ENCODE measurements at regions not wholly inside any gene's neighbourhood (a gene's known extent, or its start where the extent isn't known, plus 50 kb on each side); places are given as distances from the start of the nearest gene placed in this dataset.
A peak's percentile ranks its signal among the peaks of the same experiment; 100 is the strongest.

GRCh38 chr2:173740639-173741038 lies 224.5 kb downstream of the SP3 start:
- DNase-seq = no peak

GRCh38 chr2:173741759-173742158 lies 223.4 kb downstream of the SP3 start:
- no peak for DNase-seq

GRCh38 chr2:173747035-173747434 lies 218.1 kb downstream of the SP3 start:
- DNase-seq = peak; percentile 96

GRCh38 chr2:173749315-173749714 lies 215.9 kb downstream of the SP3 start:
- no peak for DNase-seq

GRCh38 chr2:173750353-173750801 lies 214.8 kb downstream of the SP3 start:
- DNase-seq = peak; percentile 40

- DNase-seq = no peak
Observed at GRCh38 chr2:173750831-173751230, 214.3 kb downstream of the SP3 start.

- DNase-seq = no peak
Observed at GRCh38 chr2:173751245-173751975, 213.8 kb downstream of the SP3 start.

- DNase-seq = peak; percentile 71
Observed at GRCh38 chr2:173752152-173752551, 213.0 kb downstream of the SP3 start.

GRCh38 chr2:173753441-173753840 lies 211.7 kb downstream of the SP3 start:
- no peak for DNase-seq

GRCh38 chr2:173754165-173754564 lies 211.0 kb downstream of the SP3 start:
- DNase-seq = no peak

GRCh38 chr2:173754837-173755236 lies 210.3 kb downstream of the SP3 start:
- DNase-seq = no peak

- DNase-seq = no peak
Observed at GRCh38 chr2:173755798-173756197, 209.4 kb downstream of the SP3 start.

GRCh38 chr2:173759959-173760358 lies 205.2 kb downstream of the SP3 start:
- DNase-seq = no peak

- DNase-seq = no peak
Observed at GRCh38 chr2:173760553-173760952, 204.6 kb downstream of the SP3 start.

- no peak for DNase-seq
Observed at GRCh38 chr2:173761603-173762119, 203.5 kb downstream of the SP3 start.

GRCh38 chr2:173762221-173762620 lies 203.0 kb downstream of the SP3 start:
- no peak for DNase-seq

GRCh38 chr2:173762864-173763263 lies 202.3 kb downstream of the SP3 start:
- no peak for DNase-seq

- no peak for DNase-seq
Observed at GRCh38 chr2:173763641-173764040, 201.5 kb downstream of the SP3 start.

- peak; percentile 23 for DNase-seq
Observed at GRCh38 chr2:173764094-173764493, 201.1 kb downstream of the SP3 start.

- DNase-seq = no peak
Observed at GRCh38 chr2:173766537-173767289, 198.5 kb downstream of the SP3 start.

GRCh38 chr2:173770947-173771678 lies 194.1 kb downstream of the SP3 start:
- no peak for DNase-seq

GRCh38 chr2:173772205-173772604 lies 193.0 kb downstream of the SP3 start:
- DNase-seq = no peak

- no peak for DNase-seq
Observed at GRCh38 chr2:173773076-173773475, 192.1 kb downstream of the SP3 start.
